ENCODE measurements at regions not wholly inside any gene's neighbourhood (a gene's known extent, or its start where the extent isn't known, plus 50 kb on each side); places are given as distances from the start of the nearest gene placed in this dataset. TPM values are rescaled to one million over a fixed set of nuclear protein-coding genes. Genes with fewer than 3 reads are reported as not detected.

DNA sequence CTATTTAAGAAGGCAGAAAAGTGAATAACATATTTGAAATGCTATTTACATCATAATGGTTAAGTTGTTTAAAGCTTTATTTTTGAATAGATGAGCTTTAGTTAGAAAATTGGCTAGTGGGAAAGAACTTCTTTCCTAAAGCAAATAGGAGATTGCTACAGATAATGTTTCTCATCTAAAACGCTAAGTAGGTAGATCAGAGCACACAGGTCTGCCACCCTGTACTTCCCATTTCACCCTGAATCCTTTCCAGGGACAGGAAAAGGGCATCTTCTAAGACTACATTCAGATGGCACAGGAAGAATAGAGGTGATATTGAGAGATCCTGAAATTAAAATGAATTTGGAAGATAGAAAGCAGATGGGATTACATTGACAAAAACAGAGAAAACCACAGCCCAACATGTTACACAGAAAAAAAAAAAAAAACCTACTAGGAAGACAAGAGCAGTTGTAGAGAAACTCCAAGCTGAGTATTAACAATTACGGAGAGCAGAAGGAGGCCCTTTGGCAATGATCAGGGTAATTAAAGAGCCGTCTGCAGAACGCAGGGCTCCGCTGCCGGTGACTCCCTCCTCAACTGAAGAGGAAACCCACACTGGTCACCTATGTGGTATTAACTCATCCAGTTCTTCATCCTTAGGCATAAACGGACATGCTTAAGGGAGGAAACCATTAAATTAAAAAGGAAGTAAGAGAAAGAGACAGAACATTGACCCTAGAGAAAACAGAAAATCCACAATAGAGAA is 53.6 kb upstream of the MAP10 start (continued):
- TF ChIP-seq, protein P1, sequence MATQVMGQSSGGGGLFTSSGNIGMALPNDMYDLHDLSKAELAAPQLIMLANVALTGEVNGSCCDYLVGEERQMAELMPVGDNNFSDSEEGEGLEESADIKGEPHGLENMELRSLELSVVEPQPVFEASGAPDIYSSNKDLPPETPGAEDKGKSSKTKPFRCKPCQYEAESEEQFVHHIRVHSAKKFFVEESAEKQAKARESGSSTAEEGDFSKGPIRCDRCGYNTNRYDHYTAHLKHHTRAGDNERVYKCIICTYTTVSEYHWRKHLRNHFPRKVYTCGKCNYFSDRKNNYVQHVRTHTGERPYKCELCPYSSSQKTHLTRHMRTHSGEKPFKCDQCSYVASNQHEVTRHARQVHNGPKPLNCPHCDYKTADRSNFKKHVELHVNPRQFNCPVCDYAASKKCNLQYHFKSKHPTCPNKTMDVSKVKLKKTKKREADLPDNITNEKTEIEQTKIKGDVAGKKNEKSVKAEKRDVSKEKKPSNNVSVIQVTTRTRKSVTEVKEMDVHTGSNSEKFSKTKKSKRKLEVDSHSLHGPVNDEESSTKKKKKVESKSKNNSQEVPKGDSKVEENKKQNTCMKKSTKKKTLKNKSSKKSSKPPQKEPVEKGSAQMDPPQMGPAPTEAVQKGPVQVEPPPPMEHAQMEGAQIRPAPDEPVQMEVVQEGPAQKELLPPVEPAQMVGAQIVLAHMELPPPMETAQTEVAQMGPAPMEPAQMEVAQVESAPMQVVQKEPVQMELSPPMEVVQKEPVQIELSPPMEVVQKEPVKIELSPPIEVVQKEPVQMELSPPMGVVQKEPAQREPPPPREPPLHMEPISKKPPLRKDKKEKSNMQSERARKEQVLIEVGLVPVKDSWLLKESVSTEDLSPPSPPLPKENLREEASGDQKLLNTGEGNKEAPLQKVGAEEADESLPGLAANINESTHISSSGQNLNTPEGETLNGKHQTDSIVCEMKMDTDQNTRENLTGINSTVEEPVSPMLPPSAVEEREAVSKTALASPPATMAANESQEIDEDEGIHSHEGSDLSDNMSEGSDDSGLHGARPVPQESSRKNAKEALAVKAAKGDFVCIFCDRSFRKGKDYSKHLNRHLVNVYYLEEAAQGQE (IDR thresholded peaks at IDR 0.05): no peak
- no peak for TF ChIP-seq FOXA1 (IDR thresholded peaks at IDR 0.05)

DNA sequence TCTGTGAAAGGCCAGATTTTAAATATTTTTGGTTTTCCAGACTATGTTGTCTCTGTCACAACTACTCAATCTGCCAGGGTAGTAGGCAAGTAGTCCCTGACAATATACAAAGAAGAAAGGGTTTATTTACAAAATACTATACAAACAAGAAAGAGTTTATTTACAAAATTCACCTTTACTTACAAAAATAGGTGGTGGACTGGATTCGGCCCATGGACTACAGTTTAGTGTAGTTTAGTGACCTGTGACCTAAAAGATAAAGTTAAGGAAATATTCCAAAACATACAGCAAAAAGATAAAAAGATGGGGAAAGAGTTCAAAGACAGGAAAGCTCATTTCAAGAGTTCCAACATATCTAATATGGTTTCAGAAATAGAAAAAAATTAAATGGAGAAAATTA is 52.9 kb upstream of the MAP10 start:
- Histone ChIP-seq H3K4me3 (ENCODE audit: low read depth in 1 of 3, low read length in 3 of 3) (no peak overlapping the region), H3K36me3 (ENCODE audit: control insufficient read depth in 4 of 4, insufficient read depth in 3 of 4, low read depth in 1 of 4, low read length in 3 of 4) (peaks cover 0 to 3% (median 0%) of the 10 kb centered on the region in 4 donors), H3K27me3 (ENCODE audit: control insufficient read depth in 4 of 4, insufficient read depth in 4 of 4, low read length in 3 of 4) (no peaks in the 10 kb centered on the region), H3K9me3 (ENCODE audit: control insufficient read depth in 4 of 4, low read length in 3 of 4) (peaks cover 6 to 23% (median 7%) of the 10 kb centered on the region in 4 donors), H3K9ac (ENCODE audit: low read depth in 1 of 2, low read length in 2 of 2) (no peak overlapping the region), H3K27ac (ENCODE audit: low read depth in 1 of 2, low read length in 2 of 2) (no peak overlapping the region), H3K4me1 (ENCODE audit: control insufficient read depth in 4 of 4, insufficient read depth in 4 of 4, low read length in 3 of 4) (peaks cover 0 to 9% (median 4%) of the 10 kb centered on the region in 4 donors)
- 15% methylated on average over 1 of the region's 1 CpG for WGBS
- no peak for DNase-seq (ENCODE audit: low spot score)
- TF ChIP-seq YY1 (IDR thresholded peaks at IDR 0.05) (no peak), HNF4A (conservative IDR thresholded peaks at IDR 0.05) (peak in 1 of 2 donors; percentile 15), RXRA (IDR thresholded peaks at IDR 0.05) (peak in 1 of 2 donors; percentile 30)

DNA sequence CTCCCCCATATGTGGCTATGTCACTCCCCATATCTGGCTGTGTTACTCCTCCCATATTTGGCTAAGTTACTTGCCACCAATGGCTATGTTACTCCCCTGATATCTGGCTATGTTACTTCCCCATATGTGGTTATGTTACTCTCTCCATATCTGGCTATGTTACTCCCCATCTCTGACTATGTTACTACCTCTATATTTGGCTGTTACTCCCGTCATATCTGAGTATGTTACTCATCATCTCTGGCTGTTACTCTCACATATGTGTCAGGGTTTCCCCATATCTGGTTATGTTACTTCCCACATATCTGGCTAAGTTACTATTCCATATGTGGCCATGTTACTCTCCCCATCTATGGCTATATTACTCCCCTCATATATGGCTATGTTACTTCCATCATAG is 50.3 kb upstream of the MAP10 start:
- TF ChIP-seq YY1 (IDR thresholded peaks at IDR 0.05) (no peak), FOXA1 (IDR thresholded peaks at IDR 0.05) (no peak), GABPA (IDR thresholded peaks at IDR 0.05 in 1 of 2, conservative IDR thresholded peaks at IDR 0.05 in 1 of 2) (no peak)
- TF ChIP-seq, protein P2, sequence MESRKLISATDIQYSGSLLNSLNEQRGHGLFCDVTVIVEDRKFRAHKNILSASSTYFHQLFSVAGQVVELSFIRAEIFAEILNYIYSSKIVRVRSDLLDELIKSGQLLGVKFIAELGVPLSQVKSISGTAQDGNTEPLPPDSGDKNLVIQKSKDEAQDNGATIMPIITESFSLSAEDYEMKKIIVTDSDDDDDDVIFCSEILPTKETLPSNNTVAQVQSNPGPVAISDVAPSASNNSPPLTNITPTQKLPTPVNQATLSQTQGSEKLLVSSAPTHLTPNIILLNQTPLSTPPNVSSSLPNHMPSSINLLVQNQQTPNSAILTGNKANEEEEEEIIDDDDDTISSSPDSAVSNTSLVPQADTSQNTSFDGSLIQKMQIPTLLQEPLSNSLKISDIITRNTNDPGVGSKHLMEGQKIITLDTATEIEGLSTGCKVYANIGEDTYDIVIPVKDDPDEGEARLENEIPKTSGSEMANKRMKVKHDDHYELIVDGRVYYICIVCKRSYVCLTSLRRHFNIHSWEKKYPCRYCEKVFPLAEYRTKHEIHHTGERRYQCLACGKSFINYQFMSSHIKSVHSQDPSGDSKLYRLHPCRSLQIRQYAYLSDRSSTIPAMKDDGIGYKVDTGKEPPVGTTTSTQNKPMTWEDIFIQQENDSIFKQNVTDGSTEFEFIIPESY (IDR thresholded peaks at IDR 0.05): no peak
- TF ChIP-seq, protein P3, sequence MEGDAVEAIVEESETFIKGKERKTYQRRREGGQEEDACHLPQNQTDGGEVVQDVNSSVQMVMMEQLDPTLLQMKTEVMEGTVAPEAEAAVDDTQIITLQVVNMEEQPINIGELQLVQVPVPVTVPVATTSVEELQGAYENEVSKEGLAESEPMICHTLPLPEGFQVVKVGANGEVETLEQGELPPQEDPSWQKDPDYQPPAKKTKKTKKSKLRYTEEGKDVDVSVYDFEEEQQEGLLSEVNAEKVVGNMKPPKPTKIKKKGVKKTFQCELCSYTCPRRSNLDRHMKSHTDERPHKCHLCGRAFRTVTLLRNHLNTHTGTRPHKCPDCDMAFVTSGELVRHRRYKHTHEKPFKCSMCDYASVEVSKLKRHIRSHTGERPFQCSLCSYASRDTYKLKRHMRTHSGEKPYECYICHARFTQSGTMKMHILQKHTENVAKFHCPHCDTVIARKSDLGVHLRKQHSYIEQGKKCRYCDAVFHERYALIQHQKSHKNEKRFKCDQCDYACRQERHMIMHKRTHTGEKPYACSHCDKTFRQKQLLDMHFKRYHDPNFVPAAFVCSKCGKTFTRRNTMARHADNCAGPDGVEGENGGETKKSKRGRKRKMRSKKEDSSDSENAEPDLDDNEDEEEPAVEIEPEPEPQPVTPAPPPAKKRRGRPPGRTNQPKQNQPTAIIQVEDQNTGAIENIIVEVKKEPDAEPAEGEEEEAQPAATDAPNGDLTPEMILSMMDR (IDR thresholded peaks at IDR 0.05; ENCODE audit: low read depth, low read length, missing input control): no peak
- H3K27ac ChIP-seq (ENCODE audit: low read depth in 1 of 2, low read length in 2 of 2): no peak overlapping the region
- peaks cover 0 to 9% (median 4%) of the 10 kb centered on the region in 4 donors for H3K4me1 ChIP-seq (ENCODE audit: control insufficient read depth in 4 of 4, insufficient read depth in 4 of 4, low read length in 3 of 4)
- DNase-seq (ENCODE audit: low spot score): no peak
- 90% methylated on average over 1 of the region's 1 CpG for WGBS
- H3K36me3 ChIP-seq (ENCODE audit: control insufficient read depth in 4 of 4, insufficient read depth in 3 of 4, low read depth in 1 of 4, low read length in 3 of 4): no peaks in the 10 kb centered on the region
- no peak overlapping the region for H3K4me3 ChIP-seq (ENCODE audit: low read depth in 1 of 3, low read length in 3 of 3)
- H3K9ac ChIP-seq (ENCODE audit: low read depth in 1 of 2, low read length in 2 of 2): no peak overlapping the region
- no peaks in the 10 kb centered on the region for H3K9me3 ChIP-seq (ENCODE audit: control insufficient read depth in 4 of 4, low read length in 3 of 4)
- no peaks in the 10 kb centered on the region for H3K27me3 ChIP-seq (ENCODE audit: control insufficient read depth in 4 of 4, insufficient read depth in 4 of 4, low read length in 3 of 4)

Small RNAs in the stretch of these regions (small RNA-seq; reads per million reads assigned to genes)
- gene RNU6-1211P: not detected

Data from liver (tissue), 9 donors.